CD14-positive monocyte (primary cell): ENCODE measurements at regions not wholly inside any gene's neighbourhood (a gene's known extent, or its start where the extent isn't known, plus 50 kb on each side); places are given as distances from the start of the nearest gene placed in this dataset.
"Not testable (repeated sequence)": the region's sequence is repeated elsewhere in the genome, so short reads cannot be mapped to it uniquely, and the experiment has no call there.

ENCODE experiments used
- DNase-seq, 3 donors: peaks; one replicate each; pipeline ENCODE4 v3.0.0-alpha.2; 2011 to 2022
- H2AFZ ChIP-seq: 2 replicates; pipeline ENCODE4 v1.6.0; 2012; ENCODE audit warnings: mild to moderate bottlenecking, low read depth, low read length, inconsistent platforms; ENCODE audit not compliant: insufficient read depth, poor library complexity, severe bottlenecking
- H3K27ac ChIP-seq, 2 donors: 1 replicate in 1 of 2; 2 replicates in 1 of 2; pipeline ENCODE4 v1.5.1; 2012 to 2013; ENCODE audit warnings: low read length in 2 of 2, control low read depth in 1 of 2, inconsistent platforms in 1 of 2, low read depth in 1 of 2, mild to moderate bottlenecking in 1 of 2
- H3K27me3 ChIP-seq, 2 donors: one replicate each; pipeline versions ENCODE4 v1.6.0 to v1.6.1; 2011 to 2013; ENCODE audit warnings: low read length in 2 of 2; ENCODE audit not compliant: control insufficient read depth in 2 of 2, insufficient read depth in 2 of 2
- H3K36me3 ChIP-seq, 2 donors: replicated peaks in 1 of 2; 1 replicate in 1 of 2; 2 replicates in 1 of 2; pipeline versions ENCODE4 v1.5.1 to v1.6.1; 2012 to 2013; ENCODE audit warnings: low read length in 2 of 2, control low read depth in 1 of 2, inconsistent platforms in 1 of 2, mild to moderate bottlenecking in 1 of 2; ENCODE audit not compliant: insufficient read depth in 2 of 2, control insufficient read depth in 1 of 2
- H3K4me1 ChIP-seq, 2 donors: 1 replicate in 1 of 2; 2 replicates in 1 of 2; pipeline versions ENCODE4 v1.5.1 to v1.6.1; 2012 to 2013; ENCODE audit warnings: low read length in 2 of 2, control low read depth in 1 of 2, inconsistent platforms in 1 of 2, mild to moderate bottlenecking in 1 of 2, moderate library complexity in 1 of 2; ENCODE audit not compliant: insufficient read depth in 2 of 2, control insufficient read depth in 1 of 2
- H3K4me2 ChIP-seq: replicated peaks from 2 replicates; pipeline ENCODE3; 2012; ENCODE audit warnings: low read length, moderate library complexity, mild to moderate bottlenecking; ENCODE audit not compliant: poor library complexity, severe bottlenecking; ENCODE audit errors: extremely low read depth
- H3K4me3 ChIP-seq, 3 experiments: fragments of 200-600 bp in 1 of 3; sonication (generic) in 1 of 3; replicated peaks in 1 of 3; 1 replicate in 2 of 3; 2 replicates in 1 of 3; pipeline ENCODE4 v1.5.1; 2011 to 2013; ENCODE audit warnings: low read length in 3 of 3, mild to moderate bottlenecking in 3 of 3, control low read depth in 2 of 3, low read depth in 2 of 3, inconsistent platforms in 1 of 3, moderate library complexity in 1 of 3
- H3K79me2 ChIP-seq: 2 replicates; pipeline ENCODE4 v1.6.0; 2012; ENCODE audit warnings: mild to moderate bottlenecking, control low read depth, inconsistent platforms, low read length, moderate library complexity; ENCODE audit not compliant: insufficient read depth
- H3K9ac ChIP-seq: 2 replicates; pipeline ENCODE4 v1.6.0; 2017; ENCODE audit warnings: low read length, mild to moderate bottlenecking; ENCODE audit not compliant: insufficient read depth, poor library complexity, severe bottlenecking
- H3K9me3 ChIP-seq, 2 donors: replicated peaks in 1 of 2; 1 replicate in 1 of 2; 2 replicates in 1 of 2; pipeline versions ENCODE4 v1.5.1 to v1.6.1; 2012 to 2013; ENCODE audit warnings: low read length in 2 of 2, control low read depth in 1 of 2; ENCODE audit not compliant: control insufficient read depth in 1 of 2, insufficient read depth in 1 of 2
- H4K20me1 ChIP-seq: 2 replicates; pipeline ENCODE4 v1.6.0; 2012; ENCODE audit warnings: mild to moderate bottlenecking, low read length, control low read depth, moderate library complexity; ENCODE audit not compliant: insufficient read depth
- H3K27ac Mint-ChIP-seq, 7 donors: one replicate each; pipeline ENCODE4 v1.8.0; 2020; ENCODE audit warnings: mild to moderate bottlenecking in 7 of 7, mixed read lengths in 7 of 7, moderate library complexity in 6 of 7, inconsistent platforms in 2 of 7
- H3K27me3 Mint-ChIP-seq, 3 donors: one replicate each; pipeline ENCODE4 v1.8.0; 2021 to 2022; ENCODE audit warnings: low read depth in 3 of 3, mild to moderate bottlenecking in 3 of 3, mixed read lengths in 3 of 3, moderate library complexity in 3 of 3, inconsistent platforms in 1 of 3
- H3K36me3 Mint-ChIP-seq, 2 donors: one replicate each; pipeline ENCODE4 v1.8.0; 2020; ENCODE audit warnings: mixed read lengths in 2 of 2, inconsistent platforms in 1 of 2, mild to moderate bottlenecking in 1 of 2
- H3K4me1 Mint-ChIP-seq: one replicate; pipeline ENCODE4 v1.8.0; 2020; ENCODE audit warnings: mild to moderate bottlenecking, mixed read lengths
- H3K4me3 Mint-ChIP-seq, 2 donors: one replicate each; pipeline ENCODE4 v1.8.0; 2020; ENCODE audit warnings: mild to moderate bottlenecking in 2 of 2, mixed read lengths in 2 of 2, moderate library complexity in 1 of 2
- H3K9me3 Mint-ChIP-seq, 7 donors: one replicate each; pipeline ENCODE4 v1.8.0; 2020 to 2022; ENCODE audit warnings: mixed read lengths in 7 of 7, mild to moderate bottlenecking in 6 of 7, moderate library complexity in 6 of 7, inconsistent platforms in 2 of 7
- WGBS: methylation state at CpG from one replicate; pipeline ENCODE4 v1.1.5; 2013; ENCODE audit warnings: missing lambda C conversion rate; ENCODE audit not compliant: insufficient coverage; 5-methylcytosine and 5-hydroxymethylcytosine counted together
- intact Hi-C, 2 donors: fragments of 100-400 bp; cut with micrococcal nuclease; formaldehyde crosslinking; loops; one replicate each; pipeline versions ENCODE4 v1.15.0 to v1.15.1; 2023

- H3K27me3 ChIP-seq, DNase-seq, H3K27me3 Mint-ChIP-seq, H3K36me3 ChIP-seq, H3K9ac ChIP-seq, H3K4me3 Mint-ChIP-seq, intact Hi-C loops, H3K9me3 ChIP-seq, H2AFZ ChIP-seq, H3K9me3 Mint-ChIP-seq, H3K36me3 Mint-ChIP-seq, H3K4me2 ChIP-seq, H4K20me1 ChIP-seq, H3K27ac Mint-ChIP-seq, H3K4me1 Mint-ChIP-seq, H3K79me2 ChIP-seq, H3K4me3 ChIP-seq, H3K4me1 ChIP-seq, H3K27ac ChIP-seq: not testable (repeated sequence)
- no CpG with 5 or more reads among the region's 3 CpGs for WGBS
These were observed 93.5 kb upstream of the HSFY2 start for GRCh38 chrY:18866887-18867551.

- H3K4me2 ChIP-seq, H2AFZ ChIP-seq, DNase-seq, intact Hi-C loops, H3K4me3 Mint-ChIP-seq, H3K36me3 ChIP-seq, H3K27me3 ChIP-seq, H3K27ac ChIP-seq, H3K4me1 Mint-ChIP-seq, H3K36me3 Mint-ChIP-seq, H3K9me3 ChIP-seq, H3K9ac ChIP-seq, H3K4me3 ChIP-seq, H3K4me1 ChIP-seq, H3K27ac Mint-ChIP-seq, H3K79me2 ChIP-seq, H4K20me1 ChIP-seq, H3K27me3 Mint-ChIP-seq, H3K9me3 Mint-ChIP-seq: not testable (repeated sequence)
- no CpG with 5 or more reads among the region's 3 CpGs for WGBS
These were observed 87.3 kb upstream of the HSFY2 start for GRCh38 chrY:18860856-18861255.

DNA sequence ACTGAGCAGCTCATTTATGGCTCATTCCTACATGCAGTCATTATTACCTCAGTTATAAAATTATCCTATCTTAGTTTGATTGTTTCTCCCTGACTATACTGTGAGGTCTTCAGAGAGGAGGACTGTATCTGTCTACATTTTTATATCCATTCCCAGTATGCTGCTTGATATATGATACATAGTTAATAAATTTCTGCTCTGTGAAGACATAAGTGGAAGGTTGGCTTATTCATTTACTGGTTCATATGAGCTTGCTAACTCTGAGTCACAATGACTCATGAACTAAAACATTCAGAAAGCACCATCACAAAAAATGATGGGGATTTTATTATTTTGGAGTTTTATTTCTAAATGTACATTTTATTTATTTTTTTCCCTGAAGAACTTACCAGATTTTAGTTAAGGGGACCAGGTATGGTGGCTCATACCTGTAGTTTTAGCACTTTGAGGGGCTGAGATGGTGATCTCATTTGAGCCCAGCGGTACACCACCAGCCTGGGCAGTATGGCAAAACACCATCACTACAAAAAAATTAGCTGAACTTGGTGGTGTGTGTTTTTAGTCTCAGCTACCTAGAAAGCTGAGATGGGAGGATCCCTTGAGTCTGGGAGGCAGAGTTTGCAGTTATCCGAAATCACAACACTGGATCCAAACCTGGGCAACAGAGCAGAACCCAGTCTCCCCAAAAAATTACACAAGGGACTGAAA lies 85.1 kb upstream of the HSFY2 start:
- H3K4me3 Mint-ChIP-seq, H3K36me3 ChIP-seq, H3K4me1 ChIP-seq, H3K27me3 Mint-ChIP-seq, DNase-seq, H3K79me2 ChIP-seq, H3K9ac ChIP-seq, H3K4me2 ChIP-seq, H3K27ac Mint-ChIP-seq, H3K27me3 ChIP-seq, H4K20me1 ChIP-seq, H3K9me3 Mint-ChIP-seq, H3K27ac ChIP-seq, H3K4me3 ChIP-seq, H3K9me3 ChIP-seq, intact Hi-C loops, H3K4me1 Mint-ChIP-seq, H2AFZ ChIP-seq, H3K36me3 Mint-ChIP-seq: not testable (repeated sequence)
- no CpG with 5 or more reads among the region's 2 CpGs for WGBS

DNA sequence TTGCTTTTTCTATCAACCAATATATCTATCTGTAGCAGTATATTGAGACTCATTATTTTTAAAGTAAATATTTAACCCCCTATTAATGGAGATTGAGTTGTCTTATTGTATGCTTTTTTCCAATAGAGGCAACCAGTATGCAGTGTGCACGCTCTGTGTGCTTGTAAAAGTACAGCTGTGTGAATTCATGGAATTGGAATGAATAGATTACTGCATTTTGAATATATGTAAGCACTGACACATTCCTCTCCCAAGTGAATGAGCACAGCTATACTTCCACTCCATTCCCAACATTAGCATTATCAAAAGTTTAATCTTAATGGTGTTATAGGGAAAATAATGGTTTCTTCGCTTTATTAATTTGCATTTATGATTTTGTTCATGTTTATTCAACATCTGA lies 81.6 kb upstream of the HSFY2 start:
- H3K4me2 ChIP-seq, H3K4me3 Mint-ChIP-seq, H4K20me1 ChIP-seq, H3K27me3 ChIP-seq, H3K4me3 ChIP-seq, H3K9me3 Mint-ChIP-seq, H3K27ac ChIP-seq, intact Hi-C loops, DNase-seq, H3K9me3 ChIP-seq, H2AFZ ChIP-seq, H3K36me3 ChIP-seq, H3K36me3 Mint-ChIP-seq, H3K4me1 ChIP-seq, H3K27me3 Mint-ChIP-seq, H3K9ac ChIP-seq, H3K4me1 Mint-ChIP-seq, H3K27ac Mint-ChIP-seq, H3K79me2 ChIP-seq: not testable (repeated sequence)
- no CpG with 5 or more reads among the region's 2 CpGs for WGBS
